Activated CD8-positive, alpha-beta T cell treated with anti-CD3 and anti-CD28 coated beads for 36 hours (primary cell): ENCODE measurements at regions not wholly inside any gene's neighbourhood (a gene's known extent, or its start where the extent isn't known, plus 50 kb on each side); places are given as distances from the start of the nearest gene placed in this dataset.

Experiments
- ATAC-seq: fragments of 200-7000 bp; cut with Tn5 transposase; one replicate; pipeline ENCODE4 v1.10.0; 2021; ENCODE audit warnings: mild to moderate bottlenecking, moderate library complexity
- CTCF ChIA-PET: fragments of 350-600 bp; sonication (Branson Sonifier 250); formaldehyde crosslinking; loops from one replicate; lab custom pipeline; 2021; ENCODE audit warnings: antibody characterized with exemption; lab: Charles Lee
- POLR2A ChIA-PET: fragments of 350-600 bp; sonication (Branson Sonifier 250); formaldehyde crosslinking; loops from one replicate; lab custom pipeline; 2021; ENCODE audit warnings: antibody characterized with exemption; lab: Charles Lee
- DNase-seq: peaks from one replicate; pipeline ENCODE4 v3.0.0-alpha.2; 2020
- H3K27ac Mint-ChIP-seq: one replicate; pipeline ENCODE4 v1.8.0; 2021; ENCODE audit warnings: mild to moderate bottlenecking, mixed read lengths
- H3K27me3 Mint-ChIP-seq: one replicate; pipeline ENCODE4 v1.8.0; 2021; ENCODE audit warnings: mixed read lengths
- H3K36me3 Mint-ChIP-seq: one replicate; pipeline ENCODE4 v1.8.0; 2021; ENCODE audit warnings: low read depth, mixed read lengths
- H3K4me1 Mint-ChIP-seq: one replicate; pipeline ENCODE4 v1.8.0; 2021; ENCODE audit warnings: low read depth, mixed read lengths
- H3K4me3 Mint-ChIP-seq: one replicate; pipeline ENCODE4 v1.8.0; 2021; ENCODE audit warnings: mild to moderate bottlenecking, moderate library complexity, mixed read lengths
- H3K9me3 Mint-ChIP-seq: one replicate; pipeline ENCODE4 v1.8.0; 2021; ENCODE audit warnings: mixed read lengths
- CTCF ChIP-seq: fragments of 200-600 bp; IDR thresholded peaks from one replicate; pipeline ENCODE4 v1.8.0; 2022; ENCODE audit warnings: antibody characterized with exemption, mild to moderate bottlenecking
- intact Hi-C: fragments of 100-400 bp; cut with micrococcal nuclease; formaldehyde crosslinking; loops from one replicate; pipeline ENCODE4 v1.10.0; 2022

GRCh38 chr3:176739159-176739558 is 458.1 kb downstream of the TBL1XR1 start:
- H3K27me3 Mint-ChIP-seq = no peaks in the 10 kb centered on the region
- intact Hi-C loops = no loop called here
- no peaks in the 10 kb centered on the region for H3K9me3 Mint-ChIP-seq
- H3K27ac Mint-ChIP-seq = no peak overlapping the region
- H3K4me3 Mint-ChIP-seq = no peak overlapping the region
- ATAC-seq = no peak
- DNase-seq = no peak
- no peak for TF ChIP-seq CTCF
- POLR2A ChIA-PET = no interaction called here
- H3K36me3 Mint-ChIP-seq = no peaks in the 10 kb centered on the region
- CTCF ChIA-PET = no interaction called here
- H3K4me1 Mint-ChIP-seq = no peaks in the 10 kb centered on the region

GRCh38 chr3:176737480-176738110 is 459.7 kb downstream of the TBL1XR1 start:
- no peak for TF ChIP-seq CTCF
- ATAC-seq = no peak
- H3K9me3 Mint-ChIP-seq = no peaks in the 10 kb centered on the region
- H3K4me3 Mint-ChIP-seq = no peak overlapping the region
- intact Hi-C loops = no loop called here
- H3K36me3 Mint-ChIP-seq = no peaks in the 10 kb centered on the region
- CTCF ChIA-PET = no interaction called here
- no peaks in the 10 kb centered on the region for H3K27me3 Mint-ChIP-seq
- POLR2A ChIA-PET = no interaction called here
- no peak for DNase-seq
- H3K27ac Mint-ChIP-seq = no peak overlapping the region
- H3K4me1 Mint-ChIP-seq = no peaks in the 10 kb centered on the region

GRCh38 chr3:176734146-176734545 is 463.1 kb downstream of the TBL1XR1 start:
- ATAC-seq (no peak), DNase-seq (no peak)
- no peaks in the 10 kb centered on the region for H3K36me3 Mint-ChIP-seq
- CTCF ChIA-PET = no interaction called here
- no peaks in the 10 kb centered on the region for H3K27me3 Mint-ChIP-seq
- H3K4me1 Mint-ChIP-seq = no peaks in the 10 kb centered on the region
- H3K9me3 Mint-ChIP-seq = no peaks in the 10 kb centered on the region
- H3K4me3 Mint-ChIP-seq = no peak overlapping the region
- TF ChIP-seq CTCF = no peak
- POLR2A ChIA-PET = no interaction called here
- intact Hi-C loops = no loop called here
- H3K27ac Mint-ChIP-seq = no peak overlapping the region

- Mint-ChIP-seq H3K4me1 (no peaks in the 10 kb centered on the region), H3K27ac (no peak overlapping the region), H3K4me3 (no peak overlapping the region), H3K36me3 (no peaks in the 10 kb centered on the region), H3K9me3 (peaks cover 2% of the 10 kb centered on the region), H3K27me3 (no peaks in the 10 kb centered on the region)
- no peak for TF ChIP-seq CTCF
- no peak for DNase-seq
- ChIA-PET CTCF (no interaction called here), POLR2A (no interaction called here)
- no peak for ATAC-seq
- intact Hi-C loops = no loop called here
Measured at GRCh38 chr3:176724394-176724759, 472.9 kb downstream of the TBL1XR1 start.

- no peak for TF ChIP-seq CTCF
- no peaks in the 10 kb centered on the region for H3K4me1 Mint-ChIP-seq
- CTCF ChIA-PET = no interaction called here
- no peaks in the 10 kb centered on the region for H3K27me3 Mint-ChIP-seq
- no peak overlapping the region for H3K4me3 Mint-ChIP-seq
- DNase-seq (no peak), ATAC-seq (no peak)
- intact Hi-C loops = no loop called here
- H3K36me3 Mint-ChIP-seq = no peaks in the 10 kb centered on the region
- H3K9me3 Mint-ChIP-seq = peaks cover 2% of the 10 kb centered on the region
- POLR2A ChIA-PET = no interaction called here
- H3K27ac Mint-ChIP-seq = no peak overlapping the region
Measured at GRCh38 chr3:176723758-176724393, 473.4 kb downstream of the TBL1XR1 start.
